ENCODE measurements at regions not wholly inside any gene's neighbourhood (a gene's known extent, or its start where the extent isn't known, plus 50 kb on each side); places are given as distances from the start of the nearest gene placed in this dataset.

- DNase-seq = peak; percentile 59
Observed at GRCh38 chr9:1939926-1940368, 75.2 kb upstream of the SMARCA2 start.

- DNase-seq = peak; percentile 26
Observed at GRCh38 chr9:1941989-1942388, 73.2 kb upstream of the SMARCA2 start.

GRCh38 chr9:1946526-1947283 lies 68.4 kb upstream of the SMARCA2 start:
- DNase-seq = no peak

- DNase-seq = no peak
Observed at GRCh38 chr9:1947438-1947837, 67.7 kb upstream of the SMARCA2 start.

GRCh38 chr9:1948541-1948940 lies 66.6 kb upstream of the SMARCA2 start:
- DNase-seq = no peak

- no peak for DNase-seq
Observed at GRCh38 chr9:1951446-1951845, 63.7 kb upstream of the SMARCA2 start.

GRCh38 chr9:1952001-1952400 lies 63.1 kb upstream of the SMARCA2 start:
- no peak for DNase-seq

GRCh38 chr9:1954238-1954637 lies 60.9 kb upstream of the SMARCA2 start:
- no peak for DNase-seq

GRCh38 chr9:1956958-1957357 lies 58.2 kb upstream of the SMARCA2 start:
- no peak for DNase-seq

GRCh38 chr9:1957856-1958255 lies 57.3 kb upstream of the SMARCA2 start:
- no peak for DNase-seq

GRCh38 chr9:1959371-1959770 lies 55.8 kb upstream of the SMARCA2 start:
- no peak for DNase-seq

GRCh38 chr9:1960342-1961042 lies 54.7 kb upstream of the SMARCA2 start:
- DNase-seq = no peak

- no peak for DNase-seq
Observed at GRCh38 chr9:1962122-1962521, 53.0 kb upstream of the SMARCA2 start.

GRCh38 chr9:1962588-1963106 lies 52.5 kb upstream of the SMARCA2 start:
- no peak for DNase-seq

GRCh38 chr9:1964093-1964492 lies 51.1 kb upstream of the SMARCA2 start:
- DNase-seq = no peak

Data from hematopoietic multipotent progenitor cell treated with erythropoietin and hydrocortisone succinate and interleukin-3 and kit ligand, for 4 days (in vitro differentiated cells).